GM23338 (cell line): ENCODE measurements at regions not wholly inside any gene's neighbourhood (a gene's known extent, or its start where the extent isn't known, plus 50 kb on each side); places are given as distances from the start of the nearest gene placed in this dataset.

Experiments used
- CREB1 ChIP-seq: fragments of 250-450 bp; sonication (Bioruptor Pico); IDR thresholded peaks from 2 replicates; pipeline ENCODE4 v1.5.0; 2020; ENCODE audit warnings: low read depth, mild to moderate bottlenecking, moderate library complexity
- EZH2 ChIP-seq: fragments of 200-600 bp; sonication (generic); IDR thresholded peaks from one replicate; pipeline ENCODE4 v1.8.0; 2017; ENCODE audit warnings: antibody characterized with exemption, mild to moderate bottlenecking, low read depth; ENCODE audit not compliant: unreplicated experiment
- POLR2AphosphoS5 ChIP-seq: IDR thresholded peaks from 2 replicates; pipeline ENCODE4 v1.6.1; 2016; ENCODE audit warnings: antibody characterized with exemption, low read depth
- TF ChIP-seq, protein P1 (sequence below), 2 experiments: fragments of 200-600 bp in 1 of 2; sonication (generic) in 1 of 2; conservative IDR thresholded peaks; 2 replicates each; pipeline versions ENCODE4 v1.5.1 to v1.6.1; 2016 to 2017; ENCODE audit warnings: antibody characterized with exemption in 2 of 2, low read depth in 2 of 2, mild to moderate bottlenecking in 2 of 2, moderate library complexity in 1 of 2
- TF ChIP-seq, protein P2 (sequence below): IDR thresholded peaks from 2 replicates; pipeline ENCODE4 v1.6.1; 2016; ENCODE audit warnings: antibody characterized with exemption
- TF ChIP-seq, protein P3 (sequence below): IDR thresholded peaks from one replicate; pipeline ENCODE4 v1.6.1; 2018; ENCODE audit warnings: antibody characterized with exemption; ENCODE audit not compliant: unreplicated experiment

DNA sequence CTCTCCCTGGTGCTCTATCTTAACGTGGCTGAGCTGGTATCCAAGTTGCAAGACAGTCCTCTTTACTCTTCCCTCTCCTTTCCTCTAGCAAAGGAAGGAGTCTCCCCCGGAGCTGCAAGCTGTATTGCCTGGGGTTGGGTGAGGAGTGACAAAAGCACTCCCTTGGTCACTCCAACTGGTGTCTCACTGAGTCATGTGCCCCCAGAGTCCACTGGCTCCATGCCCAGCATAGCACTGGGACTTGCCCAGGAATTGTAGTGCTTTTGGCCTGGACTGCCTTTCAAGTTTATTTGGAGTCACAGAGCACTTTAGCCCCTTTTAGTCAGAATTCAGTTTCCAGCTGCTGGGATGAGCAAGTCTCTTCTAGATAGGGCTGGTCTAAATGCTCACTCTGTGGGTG, 82.6 kb upstream of the FST start:
- TF ChIP-seq POLR2AphosphoS5 (no peak), EZH2 (no peak), CREB1 (CRISPR knock-in tag) (no peak)
- TF ChIP-seq, protein P1, sequence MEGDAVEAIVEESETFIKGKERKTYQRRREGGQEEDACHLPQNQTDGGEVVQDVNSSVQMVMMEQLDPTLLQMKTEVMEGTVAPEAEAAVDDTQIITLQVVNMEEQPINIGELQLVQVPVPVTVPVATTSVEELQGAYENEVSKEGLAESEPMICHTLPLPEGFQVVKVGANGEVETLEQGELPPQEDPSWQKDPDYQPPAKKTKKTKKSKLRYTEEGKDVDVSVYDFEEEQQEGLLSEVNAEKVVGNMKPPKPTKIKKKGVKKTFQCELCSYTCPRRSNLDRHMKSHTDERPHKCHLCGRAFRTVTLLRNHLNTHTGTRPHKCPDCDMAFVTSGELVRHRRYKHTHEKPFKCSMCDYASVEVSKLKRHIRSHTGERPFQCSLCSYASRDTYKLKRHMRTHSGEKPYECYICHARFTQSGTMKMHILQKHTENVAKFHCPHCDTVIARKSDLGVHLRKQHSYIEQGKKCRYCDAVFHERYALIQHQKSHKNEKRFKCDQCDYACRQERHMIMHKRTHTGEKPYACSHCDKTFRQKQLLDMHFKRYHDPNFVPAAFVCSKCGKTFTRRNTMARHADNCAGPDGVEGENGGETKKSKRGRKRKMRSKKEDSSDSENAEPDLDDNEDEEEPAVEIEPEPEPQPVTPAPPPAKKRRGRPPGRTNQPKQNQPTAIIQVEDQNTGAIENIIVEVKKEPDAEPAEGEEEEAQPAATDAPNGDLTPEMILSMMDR (conservative IDR thresholded peaks at IDR 0.05; ENCODE audit: low read depth in 2 of 2) = no peak
- TF ChIP-seq, protein P2, sequence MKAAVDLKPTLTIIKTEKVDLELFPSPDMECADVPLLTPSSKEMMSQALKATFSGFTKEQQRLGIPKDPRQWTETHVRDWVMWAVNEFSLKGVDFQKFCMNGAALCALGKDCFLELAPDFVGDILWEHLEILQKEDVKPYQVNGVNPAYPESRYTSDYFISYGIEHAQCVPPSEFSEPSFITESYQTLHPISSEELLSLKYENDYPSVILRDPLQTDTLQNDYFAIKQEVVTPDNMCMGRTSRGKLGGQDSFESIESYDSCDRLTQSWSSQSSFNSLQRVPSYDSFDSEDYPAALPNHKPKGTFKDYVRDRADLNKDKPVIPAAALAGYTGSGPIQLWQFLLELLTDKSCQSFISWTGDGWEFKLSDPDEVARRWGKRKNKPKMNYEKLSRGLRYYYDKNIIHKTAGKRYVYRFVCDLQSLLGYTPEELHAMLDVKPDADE = no peak
- TF ChIP-seq, protein P3, sequence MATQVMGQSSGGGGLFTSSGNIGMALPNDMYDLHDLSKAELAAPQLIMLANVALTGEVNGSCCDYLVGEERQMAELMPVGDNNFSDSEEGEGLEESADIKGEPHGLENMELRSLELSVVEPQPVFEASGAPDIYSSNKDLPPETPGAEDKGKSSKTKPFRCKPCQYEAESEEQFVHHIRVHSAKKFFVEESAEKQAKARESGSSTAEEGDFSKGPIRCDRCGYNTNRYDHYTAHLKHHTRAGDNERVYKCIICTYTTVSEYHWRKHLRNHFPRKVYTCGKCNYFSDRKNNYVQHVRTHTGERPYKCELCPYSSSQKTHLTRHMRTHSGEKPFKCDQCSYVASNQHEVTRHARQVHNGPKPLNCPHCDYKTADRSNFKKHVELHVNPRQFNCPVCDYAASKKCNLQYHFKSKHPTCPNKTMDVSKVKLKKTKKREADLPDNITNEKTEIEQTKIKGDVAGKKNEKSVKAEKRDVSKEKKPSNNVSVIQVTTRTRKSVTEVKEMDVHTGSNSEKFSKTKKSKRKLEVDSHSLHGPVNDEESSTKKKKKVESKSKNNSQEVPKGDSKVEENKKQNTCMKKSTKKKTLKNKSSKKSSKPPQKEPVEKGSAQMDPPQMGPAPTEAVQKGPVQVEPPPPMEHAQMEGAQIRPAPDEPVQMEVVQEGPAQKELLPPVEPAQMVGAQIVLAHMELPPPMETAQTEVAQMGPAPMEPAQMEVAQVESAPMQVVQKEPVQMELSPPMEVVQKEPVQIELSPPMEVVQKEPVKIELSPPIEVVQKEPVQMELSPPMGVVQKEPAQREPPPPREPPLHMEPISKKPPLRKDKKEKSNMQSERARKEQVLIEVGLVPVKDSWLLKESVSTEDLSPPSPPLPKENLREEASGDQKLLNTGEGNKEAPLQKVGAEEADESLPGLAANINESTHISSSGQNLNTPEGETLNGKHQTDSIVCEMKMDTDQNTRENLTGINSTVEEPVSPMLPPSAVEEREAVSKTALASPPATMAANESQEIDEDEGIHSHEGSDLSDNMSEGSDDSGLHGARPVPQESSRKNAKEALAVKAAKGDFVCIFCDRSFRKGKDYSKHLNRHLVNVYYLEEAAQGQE = no peak
